GM23338 (cell line): ENCODE measurements at regions not wholly inside any gene's neighbourhood (a gene's known extent, or its start where the extent isn't known, plus 50 kb on each side); places are given as distances from the start of the nearest gene placed in this dataset.

Source experiments
- ATAC-seq: fragments of 200-7000 bp; cut with Tn5 transposase; 3 replicates; pipeline ENCODE4 v1.9.1; 2020
- DNase-seq: peaks from one replicate; pipeline ENCODE4 v3.0.0-alpha.2; 2015; ENCODE audit warnings: low spot score
- H2AFZ ChIP-seq: fragments of 200-600 bp; sonication (generic); 2 replicates; pipeline ENCODE4 v1.8.0; 2016; ENCODE audit warnings: antibody characterized with exemption, mild to moderate bottlenecking, moderate library complexity
- H3F3A ChIP-seq: fragments of 200-600 bp; sonication (generic); replicated peaks from 2 replicates; pipeline ENCODE4 v1.8.0; 2017; ENCODE audit warnings: antibody characterized with exemption, mixed run types, low read depth
- H3K27ac ChIP-seq: fragments of 200-600 bp; sonication (generic); 2 replicates; pipeline ENCODE4 v1.6.1; 2016; ENCODE audit warnings: low read depth
- H3K27me3 ChIP-seq: fragments of 200-600 bp; sonication (generic); 2 replicates; pipeline ENCODE4 v1.8.0; 2016; ENCODE audit warnings: mild to moderate bottlenecking, mixed run types, moderate library complexity; ENCODE audit not compliant: insufficient read depth
- H3K36me3 ChIP-seq: fragments of 200-600 bp; sonication (generic); 2 replicates; pipeline ENCODE4 v1.8.0; 2016; ENCODE audit warnings: mild to moderate bottlenecking; ENCODE audit not compliant: insufficient read depth
- H3K4me1 ChIP-seq: fragments of 200-600 bp; sonication (generic); 2 replicates; pipeline ENCODE4 v1.8.0; 2016; ENCODE audit warnings: mild to moderate bottlenecking, moderate library complexity; ENCODE audit not compliant: insufficient read depth
- H3K4me2 ChIP-seq: fragments of 200-600 bp; sonication (generic); 2 replicates; pipeline ENCODE4 v1.7.1; 2017; ENCODE audit warnings: mixed run types
- H3K4me3 ChIP-seq: fragments of 200-600 bp; sonication (generic); 2 replicates; pipeline ENCODE4 v1.6.1; 2016; ENCODE audit warnings: mixed run types
- H3K79me2 ChIP-seq: fragments of 200-600 bp; sonication (generic); replicated peaks from 2 replicates; pipeline ENCODE4 v1.8.0; 2017; ENCODE audit warnings: mild to moderate bottlenecking; ENCODE audit not compliant: insufficient read depth
- H3K9me2 ChIP-seq: fragments of 200-600 bp; sonication (generic); 2 replicates; pipeline ENCODE4 v1.8.0; 2017; ENCODE audit not compliant: insufficient read depth
- H4K20me1 ChIP-seq: fragments of 200-600 bp; sonication (generic); replicated peaks from 2 replicates; pipeline ENCODE4 v1.8.0; 2017; ENCODE audit warnings: mild to moderate bottlenecking; ENCODE audit not compliant: insufficient read depth
- H3K27ac Mint-ChIP-seq: 2 replicates; pipeline ENCODE4 v1.8.0; 2020; ENCODE audit warnings: inconsistent platforms, mild to moderate bottlenecking, moderate library complexity, mixed read lengths
- H3K27me3 Mint-ChIP-seq: 3 replicates; pipeline ENCODE4 v1.8.0; 2022; ENCODE audit warnings: low read depth, mild to moderate bottlenecking, moderate library complexity, mixed read lengths, inconsistent platforms; ENCODE audit not compliant: insufficient read depth, poor library complexity
- H3K36me3 Mint-ChIP-seq: 3 replicates; pipeline ENCODE4 v1.8.0; 2021; ENCODE audit warnings: low read depth, mild to moderate bottlenecking, inconsistent platforms, moderate library complexity, mixed read lengths
- H3K4me1 Mint-ChIP-seq: 3 replicates; pipeline ENCODE4 v1.8.0; 2020; ENCODE audit warnings: mild to moderate bottlenecking, inconsistent platforms, mixed read lengths
- H3K4me3 Mint-ChIP-seq: 3 replicates; pipeline ENCODE4 v1.8.0; 2021; ENCODE audit warnings: moderate library complexity, mild to moderate bottlenecking, inconsistent platforms, mixed read lengths
- H3K9me3 Mint-ChIP-seq: 3 replicates; pipeline ENCODE4 v1.8.0; 2020; ENCODE audit warnings: moderate library complexity, mild to moderate bottlenecking, inconsistent platforms, mixed read lengths
- CREB1 ChIP-seq: fragments of 250-450 bp; sonication (Bioruptor Pico); IDR thresholded peaks from 2 replicates; pipeline ENCODE4 v1.5.0; 2020; ENCODE audit warnings: low read depth, mild to moderate bottlenecking, moderate library complexity
- CTCF ChIP-seq, 2 experiments: fragments of 200-600 bp in 1 of 2; sonication (generic) in 1 of 2; conservative IDR thresholded peaks; 2 replicates each; pipeline versions ENCODE4 v1.5.1 to v1.6.1; 2016 to 2017; ENCODE audit warnings: antibody characterized with exemption in 2 of 2, low read depth in 2 of 2, mild to moderate bottlenecking in 2 of 2, moderate library complexity in 1 of 2
- EZH2 ChIP-seq: fragments of 200-600 bp; sonication (generic); IDR thresholded peaks from one replicate; pipeline ENCODE4 v1.8.0; 2017; ENCODE audit warnings: antibody characterized with exemption, mild to moderate bottlenecking, low read depth; ENCODE audit not compliant: unreplicated experiment
- EZH2phosphoT487 ChIP-seq: fragments of 200-600 bp; sonication (generic); IDR thresholded peaks from one replicate; pipeline ENCODE4 v1.8.1; 2018; ENCODE audit warnings: antibody characterized with exemption; ENCODE audit not compliant: unreplicated experiment
- NANOG ChIP-seq: IDR thresholded peaks from 2 replicates; pipeline ENCODE4 v1.6.1; 2016; ENCODE audit warnings: antibody characterized with exemption, borderline replicate concordance
- POLR2AphosphoS5 ChIP-seq: IDR thresholded peaks from 2 replicates; pipeline ENCODE4 v1.6.1; 2016; ENCODE audit warnings: antibody characterized with exemption, low read depth
- REST ChIP-seq: IDR thresholded peaks from one replicate; pipeline ENCODE4 v1.6.1; 2018; ENCODE audit warnings: antibody characterized with exemption; ENCODE audit not compliant: unreplicated experiment
- ZNF331 ChIP-seq: fragments of 250-450 bp; sonication (Bioruptor Pico); IDR thresholded peaks from 2 replicates; pipeline ENCODE4 v1.5.0; 2020; ENCODE audit warnings: low read depth, mild to moderate bottlenecking, moderate library complexity
- ZNF462 ChIP-seq: fragments of 250-450 bp; sonication (Bioruptor Pico); IDR thresholded peaks from 2 replicates; pipeline ENCODE4 v1.5.0; 2020; ENCODE audit warnings: mild to moderate bottlenecking, moderate library complexity
- TF ChIP-seq, protein P1 (sequence below): IDR thresholded peaks from 2 replicates; pipeline ENCODE4 v1.6.1; 2016; ENCODE audit warnings: antibody characterized with exemption

DNA sequence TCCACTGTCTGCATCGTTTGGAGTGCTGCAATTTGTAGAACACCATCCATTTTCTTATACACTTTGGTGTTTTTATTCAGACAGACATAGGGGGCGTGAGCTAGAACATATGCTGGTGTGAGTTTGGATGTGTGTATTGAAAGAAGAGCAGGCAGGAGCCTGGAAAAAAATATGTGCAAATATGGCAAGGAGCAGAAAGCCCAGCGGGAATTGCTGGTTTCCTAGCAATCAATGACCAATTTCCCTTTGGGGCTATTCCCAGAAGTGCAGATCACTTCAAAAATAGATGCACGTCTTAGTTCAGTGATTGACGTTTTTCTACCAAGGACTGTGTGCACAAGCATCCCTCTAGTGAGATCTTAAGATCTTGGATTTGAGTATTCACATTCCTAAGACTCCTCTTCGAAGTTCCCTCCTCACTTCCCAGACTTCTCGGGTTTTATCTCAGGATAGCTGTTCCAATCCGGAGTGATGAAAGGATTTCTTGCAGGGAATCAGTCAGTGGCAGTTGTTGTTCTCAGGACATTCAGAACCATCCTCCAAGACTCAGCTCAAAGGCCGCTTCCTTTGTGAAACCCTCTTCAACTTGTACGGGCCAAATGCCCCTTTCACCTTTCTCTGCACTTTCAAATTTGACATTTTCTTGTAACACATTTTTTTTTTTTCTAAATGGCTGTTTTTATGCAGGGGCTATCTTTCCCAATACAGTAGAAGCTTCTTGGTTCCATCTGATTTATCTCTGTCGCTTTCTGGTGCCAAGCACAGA lies 268.7 kb upstream of the ASIC2 start:
- no peaks in the 10 kb centered on the region for H3K79me2 ChIP-seq
- H2AFZ ChIP-seq: no peak overlapping the region
- peaks cover 12% of the 10 kb centered on the region; the same call in 1 of the 2 replicates for H3K9me2 ChIP-seq
- TF ChIP-seq EZH2phosphoT487 (no peak), NANOG (no peak), EZH2 (no peak), ZNF462 (CRISPR knock-in tag) (no peak), CTCF (conservative IDR thresholded peaks at IDR 0.05; ENCODE audit: low read depth in 2 of 2) (no peak), CREB1 (no peak), REST (no peak), POLR2AphosphoS5 (no peak), ZNF331 (CRISPR knock-in tag) (no peak)
- TF ChIP-seq, protein P1, sequence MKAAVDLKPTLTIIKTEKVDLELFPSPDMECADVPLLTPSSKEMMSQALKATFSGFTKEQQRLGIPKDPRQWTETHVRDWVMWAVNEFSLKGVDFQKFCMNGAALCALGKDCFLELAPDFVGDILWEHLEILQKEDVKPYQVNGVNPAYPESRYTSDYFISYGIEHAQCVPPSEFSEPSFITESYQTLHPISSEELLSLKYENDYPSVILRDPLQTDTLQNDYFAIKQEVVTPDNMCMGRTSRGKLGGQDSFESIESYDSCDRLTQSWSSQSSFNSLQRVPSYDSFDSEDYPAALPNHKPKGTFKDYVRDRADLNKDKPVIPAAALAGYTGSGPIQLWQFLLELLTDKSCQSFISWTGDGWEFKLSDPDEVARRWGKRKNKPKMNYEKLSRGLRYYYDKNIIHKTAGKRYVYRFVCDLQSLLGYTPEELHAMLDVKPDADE: no peak
- Mint-ChIP-seq H3K36me3 (peaks cover 8% of the 10 kb centered on the region; the same call in 2 of the 3 replicates), H3K4me1 (peaks cover 5% of the 10 kb centered on the region), H3K27me3 (peaks cover 3% of the 10 kb centered on the region), H3K27ac (no peak overlapping the region), H3K9me3 (peaks cover 34% of the 10 kb centered on the region), H3K4me3 (no peak overlapping the region)
- ATAC-seq (no peak), DNase-seq (no peak)
- H3K4me3 ChIP-seq: no peak overlapping the region
- no peak overlapping the region for H3K27ac ChIP-seq
- H3K4me2 ChIP-seq: no peak overlapping the region
- H3K36me3 ChIP-seq: peaks cover 3% of the 10 kb centered on the region; the same call in 1 of the 2 replicates
- H4K20me1 ChIP-seq: no peaks in the 10 kb centered on the region
- no peaks in the 10 kb centered on the region for H3F3A ChIP-seq
- H3K27me3 ChIP-seq: no peaks in the 10 kb centered on the region
- no peaks in the 10 kb centered on the region; the same call in 1 of the 2 replicates for H3K4me1 ChIP-seq
